ENCODE measurements at regions not wholly inside any gene's neighbourhood (a gene's known extent, or its start where the extent isn't known, plus 50 kb on each side); places are given as distances from the start of the nearest gene placed in this dataset.
"Not testable (repeated sequence)": the region's sequence is repeated elsewhere in the genome, so short reads cannot be mapped to it uniquely, and the experiment has no call there.

GRCh38 chr2:16973586-16974286 is 308.1 kb upstream of the CYRIA start:
- DNase-seq (ENCODE audit: low read depth in 2 of 2): no peak

GRCh38 chr2:16972276-16972675 is 306.6 kb upstream of the CYRIA start:
- no peak for DNase-seq (ENCODE audit: low read depth in 2 of 2)

GRCh38 chr2:16971722-16972234 is 306.1 kb upstream of the CYRIA start:
- no peak for DNase-seq (ENCODE audit: low read depth in 2 of 2)

- DNase-seq (ENCODE audit: low read depth in 2 of 2): not testable (repeated sequence)
These were observed 305.3 kb upstream of the CYRIA start for GRCh38 chr2:16970948-16971347.

GRCh38 chr2:16962505-16962904 is 296.9 kb upstream of the CYRIA start:
- DNase-seq (ENCODE audit: low read depth in 2 of 2): no peak

- DNase-seq (ENCODE audit: low read depth in 2 of 2): no peak
These were observed 294.9 kb upstream of the CYRIA start for GRCh38 chr2:16960579-16960978.

- DNase-seq (ENCODE audit: low read depth in 2 of 2): no peak
These were observed 292.6 kb upstream of the CYRIA start for GRCh38 chr2:16958266-16958665.

- no peak for DNase-seq (ENCODE audit: low read depth in 2 of 2)
These were observed 287.2 kb upstream of the CYRIA start for GRCh38 chr2:16952805-16953204.

- DNase-seq (ENCODE audit: low read depth in 2 of 2): no peak
These were observed 286.7 kb upstream of the CYRIA start for GRCh38 chr2:16952368-16952767.

GRCh38 chr2:16950436-16950835 is 284.8 kb upstream of the CYRIA start:
- no peak for DNase-seq (ENCODE audit: low read depth in 2 of 2)

- no peak for DNase-seq (ENCODE audit: low read depth in 2 of 2)
These were observed 283.1 kb upstream of the CYRIA start for GRCh38 chr2:16948710-16949109.

- no peak for DNase-seq (ENCODE audit: low read depth in 2 of 2)
These were observed 282.4 kb upstream of the CYRIA start for GRCh38 chr2:16948053-16948452.

GRCh38 chr2:16943279-16943958 is 277.8 kb upstream of the CYRIA start:
- DNase-seq (ENCODE audit: low read depth in 2 of 2): no peak

GRCh38 chr2:16940214-16940613 is 274.6 kb upstream of the CYRIA start:
- no peak for DNase-seq (ENCODE audit: low read depth in 2 of 2)

GRCh38 chr2:16939771-16940170 is 274.1 kb upstream of the CYRIA start:
- no peak for DNase-seq (ENCODE audit: low read depth in 2 of 2)

- DNase-seq (ENCODE audit: low read depth in 2 of 2): no peak
These were observed 267.7 kb upstream of the CYRIA start for GRCh38 chr2:16933355-16933754.

- DNase-seq (ENCODE audit: low read depth in 2 of 2): no peak
These were observed 267.2 kb upstream of the CYRIA start for GRCh38 chr2:16932826-16933225.

- no peak for DNase-seq (ENCODE audit: low read depth in 2 of 2)
These were observed 265.8 kb upstream of the CYRIA start for GRCh38 chr2:16931441-16931840.

GRCh38 chr2:16927398-16927797 is 261.8 kb upstream of the CYRIA start:
- no peak for DNase-seq (ENCODE audit: low read depth in 2 of 2)

GRCh38 chr2:16925145-16925544 is 259.5 kb upstream of the CYRIA start:
- no peak for DNase-seq (ENCODE audit: low read depth in 2 of 2)

GRCh38 chr2:16915341-16915755 is 249.7 kb upstream of the CYRIA start:
- DNase-seq (ENCODE audit: low read depth in 2 of 2): not testable (repeated sequence)

GRCh38 chr2:16911746-16912145 is 246.1 kb upstream of the CYRIA start:
- no peak for DNase-seq (ENCODE audit: low read depth in 2 of 2)

GRCh38 chr2:16908656-16909055 is 243.0 kb upstream of the CYRIA start:
- DNase-seq (ENCODE audit: low read depth in 2 of 2): no peak

Data from dermis microvascular lymphatic vessel endothelial cell (primary cell).